ENCODE measurements at regions not wholly inside any gene's neighbourhood (a gene's known extent, or its start where the extent isn't known, plus 50 kb on each side); places are given as distances from the start of the nearest gene placed in this dataset.

DNA sequence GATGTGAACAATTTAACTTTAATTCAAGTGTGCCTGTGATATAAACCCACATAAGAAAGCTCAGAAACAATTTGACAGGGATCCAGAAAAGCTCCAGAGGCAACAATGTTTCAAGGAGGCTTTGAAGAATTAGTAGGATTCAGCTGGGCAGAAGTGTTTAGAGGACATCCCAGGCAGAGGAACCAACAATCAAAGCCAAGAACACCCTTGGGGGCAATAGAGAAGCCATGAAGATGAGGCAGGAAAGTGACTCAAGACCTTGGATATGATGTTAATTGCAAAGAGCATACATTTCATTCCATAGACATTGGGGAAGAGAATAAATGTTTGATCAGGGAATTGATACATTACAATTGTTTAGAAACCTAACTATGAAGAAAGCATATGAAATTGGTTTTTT is 280.3 kb downstream of the LTN1 start:
- no peaks in the 10 kb centered on the region for H3K27me3 ChIP-seq
- TF ChIP-seq, protein P1, sequence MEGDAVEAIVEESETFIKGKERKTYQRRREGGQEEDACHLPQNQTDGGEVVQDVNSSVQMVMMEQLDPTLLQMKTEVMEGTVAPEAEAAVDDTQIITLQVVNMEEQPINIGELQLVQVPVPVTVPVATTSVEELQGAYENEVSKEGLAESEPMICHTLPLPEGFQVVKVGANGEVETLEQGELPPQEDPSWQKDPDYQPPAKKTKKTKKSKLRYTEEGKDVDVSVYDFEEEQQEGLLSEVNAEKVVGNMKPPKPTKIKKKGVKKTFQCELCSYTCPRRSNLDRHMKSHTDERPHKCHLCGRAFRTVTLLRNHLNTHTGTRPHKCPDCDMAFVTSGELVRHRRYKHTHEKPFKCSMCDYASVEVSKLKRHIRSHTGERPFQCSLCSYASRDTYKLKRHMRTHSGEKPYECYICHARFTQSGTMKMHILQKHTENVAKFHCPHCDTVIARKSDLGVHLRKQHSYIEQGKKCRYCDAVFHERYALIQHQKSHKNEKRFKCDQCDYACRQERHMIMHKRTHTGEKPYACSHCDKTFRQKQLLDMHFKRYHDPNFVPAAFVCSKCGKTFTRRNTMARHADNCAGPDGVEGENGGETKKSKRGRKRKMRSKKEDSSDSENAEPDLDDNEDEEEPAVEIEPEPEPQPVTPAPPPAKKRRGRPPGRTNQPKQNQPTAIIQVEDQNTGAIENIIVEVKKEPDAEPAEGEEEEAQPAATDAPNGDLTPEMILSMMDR (IDR thresholded peaks at IDR 0.05), result no peak
- no peaks in the 10 kb centered on the region for H3K4me1 ChIP-seq
- intact Hi-C loops (cut with DNase I), result no loop called here
- DNase-seq (ENCODE audit: low spot score in 2 of 2), result no peak
- no peak overlapping the region for H3K4me3 ChIP-seq
- H3K27ac ChIP-seq, result no peak overlapping the region
- H3K9me3 ChIP-seq, result no peaks in the 10 kb centered on the region
- H3K36me3 ChIP-seq, result no peaks in the 10 kb centered on the region

DNA sequence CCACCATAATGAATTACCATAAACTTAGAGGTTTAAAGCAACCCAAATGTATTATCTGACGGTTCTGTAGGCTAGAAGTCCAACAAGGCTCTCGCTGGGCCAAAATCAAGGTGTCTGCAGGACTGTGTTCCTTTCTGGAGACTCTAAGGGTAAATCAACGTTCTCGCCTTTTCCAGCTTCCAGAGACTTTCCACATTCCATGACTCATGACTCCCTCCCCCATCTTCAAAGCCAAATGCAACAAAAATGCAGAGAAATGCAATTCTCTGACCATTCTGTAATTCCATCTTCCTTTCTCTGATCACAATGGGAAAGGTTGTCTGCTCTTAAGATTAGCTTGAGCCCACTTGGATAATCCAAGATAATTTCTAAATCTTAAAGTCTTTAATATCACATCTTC is 287.1 kb downstream of the LTN1 start:
- no peaks in the 10 kb centered on the region for H3K27me3 ChIP-seq
- no peaks in the 10 kb centered on the region for H3K36me3 ChIP-seq
- no peaks in the 10 kb centered on the region for H3K9me3 ChIP-seq
- peak overlapping the region in 1 of 2 donors; percentile 2 for H3K27ac ChIP-seq
- H3K4me1 ChIP-seq, result peaks cover 0 to 5% of the 10 kb centered on the region in 2 donors
- no peak overlapping the region for H3K4me3 ChIP-seq
- DNase-seq (ENCODE audit: low spot score in 2 of 2), result no peak
- TF ChIP-seq, protein P1 (IDR thresholded peaks at IDR 0.05), result no peak
- intact Hi-C loops (cut with DNase I), result no loop called here

DNA sequence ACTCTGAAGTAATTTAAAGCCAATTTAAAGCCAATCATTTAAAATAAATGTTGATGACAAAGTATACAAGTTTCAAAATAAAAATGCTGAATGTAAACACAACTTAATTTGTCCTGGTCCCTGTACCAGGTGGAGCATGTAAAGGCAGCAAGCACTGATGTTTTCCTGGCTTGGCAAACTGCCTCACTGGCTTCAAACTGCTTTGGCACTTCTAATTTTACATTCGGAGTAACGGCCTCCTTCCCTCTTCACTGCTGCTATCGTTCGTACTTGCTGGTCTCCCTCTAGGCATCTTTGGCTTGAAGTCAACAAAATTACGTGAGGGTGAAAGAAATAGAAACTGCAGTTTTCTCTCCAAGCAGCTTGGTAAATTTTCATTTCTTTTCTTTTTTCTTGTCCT is 287.9 kb downstream of the LTN1 start:
- Histone ChIP-seq H3K4me3 (no peak overlapping the region), H3K9me3 (no peaks in the 10 kb centered on the region), H3K27me3 (no peaks in the 10 kb centered on the region), H3K36me3 (no peaks in the 10 kb centered on the region), H3K4me1 (peaks cover 0 to 5% of the 10 kb centered on the region in 2 donors), H3K27ac (peak overlapping the region; percentile 2 to 3)
- intact Hi-C loops (cut with DNase I), result no loop called here
- TF ChIP-seq, protein P1 (IDR thresholded peaks at IDR 0.05), result no peak
- peak in 1 of 2 donors; percentile 65 for DNase-seq (ENCODE audit: low spot score in 2 of 2)

DNA sequence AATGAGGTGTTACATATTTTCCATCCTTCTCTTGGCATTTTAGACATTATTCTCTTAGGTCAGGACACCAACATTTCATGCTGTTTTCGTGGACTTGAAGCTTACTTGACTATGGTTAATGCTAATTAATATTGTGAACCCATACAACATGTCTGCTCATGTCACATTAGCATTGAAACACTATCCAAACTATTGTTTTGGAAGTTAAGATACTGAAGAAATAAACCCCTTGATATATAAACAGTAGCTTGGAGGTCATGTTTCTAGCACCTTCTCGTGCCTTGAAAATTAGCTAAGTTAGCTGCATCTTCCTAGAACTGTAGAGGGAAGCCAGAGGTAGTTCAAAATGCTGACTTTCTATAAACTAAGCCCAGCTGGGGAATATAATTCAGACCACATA is 288.8 kb downstream of the LTN1 start:
- TF ChIP-seq, protein P1 (IDR thresholded peaks at IDR 0.05), result no peak
- no peaks in the 10 kb centered on the region for H3K27me3 ChIP-seq
- peaks cover 0 to 5% of the 10 kb centered on the region in 2 donors for H3K4me1 ChIP-seq
- no peak overlapping the region for H3K27ac ChIP-seq
- H3K9me3 ChIP-seq, result no peaks in the 10 kb centered on the region
- DNase-seq (ENCODE audit: low spot score in 2 of 2), result no peak
- intact Hi-C loops (cut with DNase I), result no loop called here
- no peak overlapping the region for H3K4me3 ChIP-seq
- no peaks in the 10 kb centered on the region for H3K36me3 ChIP-seq

DNA sequence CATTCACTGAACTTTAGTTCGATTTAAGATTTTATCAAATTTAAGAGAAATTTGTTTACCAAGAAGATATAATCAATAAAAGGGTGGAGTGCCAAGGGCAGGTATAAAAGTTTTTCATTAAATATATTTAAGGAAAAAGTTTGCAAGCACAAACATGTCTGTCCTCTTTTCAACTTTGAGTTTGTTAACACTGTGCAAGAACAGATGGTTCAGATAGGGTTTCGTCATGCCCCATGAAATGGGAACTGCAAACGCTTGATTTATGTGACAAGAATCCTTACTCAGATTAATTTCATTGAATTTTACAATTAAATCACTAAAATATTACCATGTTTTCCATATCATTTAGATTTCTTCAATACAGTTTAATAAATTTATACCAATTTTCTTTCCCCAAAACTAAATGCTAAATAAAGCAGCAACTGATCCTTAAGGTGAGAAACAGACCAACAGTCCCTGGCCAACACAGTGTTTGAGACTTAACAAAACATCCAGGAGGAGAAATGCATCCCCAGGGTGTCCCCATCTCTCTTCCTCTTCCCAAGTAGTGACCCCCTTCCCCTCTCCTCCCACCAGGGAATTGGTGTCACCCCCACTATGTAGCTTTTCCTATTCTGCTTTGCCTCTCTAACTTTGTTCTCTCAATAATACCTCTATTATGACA is 292.9 kb downstream of the LTN1 start:
- Histone ChIP-seq H3K27ac (no peak overlapping the region), H3K27me3 (no peaks in the 10 kb centered on the region), H3K36me3 (no peaks in the 10 kb centered on the region), H3K9me3 (no peaks in the 10 kb centered on the region), H3K4me3 (no peak overlapping the region), H3K4me1 (no peaks in the 10 kb centered on the region)
- TF ChIP-seq, protein P1 (IDR thresholded peaks at IDR 0.05), result no peak
- intact Hi-C loops (cut with DNase I), result no loop called here
- no peak for DNase-seq (ENCODE audit: low spot score in 2 of 2)

DNA sequence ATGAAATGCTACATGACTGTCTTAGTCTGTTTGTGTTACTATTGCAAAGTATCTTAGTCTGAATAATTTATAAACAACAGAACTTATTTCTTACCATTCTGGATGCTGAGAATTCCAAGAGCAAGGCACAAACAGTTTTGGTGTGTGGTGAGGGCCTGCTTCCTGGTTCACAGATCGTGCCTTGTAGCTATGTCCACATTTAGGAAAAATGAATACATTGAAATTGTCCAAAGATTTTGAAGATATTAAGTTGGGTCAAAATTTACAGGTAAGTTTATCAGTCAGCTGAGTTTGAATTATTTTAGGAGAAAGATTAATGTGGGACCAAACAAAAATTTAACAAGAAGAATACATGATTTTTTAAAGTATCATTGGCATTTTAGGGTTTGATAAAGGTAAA is 293.5 kb downstream of the LTN1 start:
- H3K4me1 ChIP-seq, result no peaks in the 10 kb centered on the region
- no peaks in the 10 kb centered on the region for H3K9me3 ChIP-seq
- TF ChIP-seq, protein P1 (IDR thresholded peaks at IDR 0.05), result no peak
- DNase-seq (ENCODE audit: low spot score in 2 of 2), result no peak
- intact Hi-C loops (cut with DNase I), result no loop called here
- H3K4me3 ChIP-seq, result no peak overlapping the region
- no peaks in the 10 kb centered on the region for H3K36me3 ChIP-seq
- H3K27ac ChIP-seq, result no peak overlapping the region
- H3K27me3 ChIP-seq, result no peaks in the 10 kb centered on the region
